Loucy (cell line): ENCODE measurements at regions not wholly inside any gene's neighbourhood (a gene's known extent, or its start where the extent isn't known, plus 50 kb on each side); places are given as distances from the start of the nearest gene placed in this dataset.

ENCODE experiments used
- H2AFZ ChIP-seq: fragments of 200-600 bp; sonication (generic); 2 replicates; pipeline ENCODE4 v1.6.0; 2016; ENCODE audit warnings: antibody characterized with exemption, mild to moderate bottlenecking, low read length, moderate library complexity
- H3F3A ChIP-seq: fragments of 200-600 bp; 2 replicates; pipeline ENCODE4 v1.6.0; 2016; ENCODE audit warnings: antibody characterized with exemption, low read depth, mild to moderate bottlenecking
- H3K27me3 ChIP-seq: fragments of 200-600 bp; sonication (generic); 2 replicates; pipeline ENCODE4 v1.6.1; 2014; ENCODE audit warnings: low read length, mild to moderate bottlenecking; ENCODE audit not compliant: insufficient read depth, poor library complexity, severe bottlenecking
- H3K36me3 ChIP-seq: fragments of 200-600 bp; sonication (generic); 2 replicates; pipeline ENCODE4 v1.6.1; 2016; ENCODE audit warnings: low read length; ENCODE audit not compliant: insufficient read depth
- H3K4me1 ChIP-seq: fragments of 200-600 bp; sonication (generic); 2 replicates; pipeline ENCODE4 v1.5.1; 2014; ENCODE audit warnings: low read length, mild to moderate bottlenecking; ENCODE audit not compliant: insufficient read depth, poor library complexity, severe bottlenecking
- H3K4me2 ChIP-seq: fragments of 200-600 bp; sonication (generic); 2 replicates; pipeline ENCODE4 v1.6.0; 2014; ENCODE audit warnings: antibody characterized with exemption, low read length, low read depth, mild to moderate bottlenecking; ENCODE audit not compliant: poor library complexity, severe bottlenecking
- H3K4me3 ChIP-seq: fragments of 200-600 bp; sonication (generic); 2 replicates; pipeline ENCODE4 v1.5.1; 2014; ENCODE audit warnings: low read length, mild to moderate bottlenecking, mixed read lengths; ENCODE audit not compliant: poor library complexity, severe bottlenecking
- H3K79me2 ChIP-seq: fragments of 200-600 bp; sonication (generic); 2 replicates; pipeline ENCODE4 v1.6.1; 2014; ENCODE audit warnings: low read length; ENCODE audit not compliant: insufficient read depth
- H3K9ac ChIP-seq: fragments of 200-600 bp; sonication (generic); 2 replicates; pipeline ENCODE4 v1.6.0; 2014; ENCODE audit warnings: mild to moderate bottlenecking, low read depth, low read length, moderate library complexity; ENCODE audit not compliant: poor library complexity, severe bottlenecking
- H3K9me2 ChIP-seq: fragments of 200-600 bp; sonication (generic); replicated peaks from 2 replicates; pipeline ENCODE4 v1.6.1; 2016; ENCODE audit warnings: low read depth, low read length, mixed read lengths
- H3K9me3 ChIP-seq: fragments of 200-600 bp; sonication (generic); 2 replicates; pipeline ENCODE4 v1.6.1; 2014; ENCODE audit warnings: mild to moderate bottlenecking, antibody characterized with exemption, low read length, low read depth; ENCODE audit not compliant: insufficient read depth
- H4K20me1 ChIP-seq: fragments of 200-600 bp; sonication (generic); 2 replicates; pipeline ENCODE4 v1.6.0; 2014; ENCODE audit warnings: antibody characterized with exemption, low read length, mild to moderate bottlenecking; ENCODE audit not compliant: insufficient read depth, poor library complexity, severe bottlenecking
- EZH2phosphoT487 ChIP-seq: fragments of 200-600 bp; IDR thresholded peaks from 2 replicates; pipeline ENCODE4 v1.6.1; 2018; ENCODE audit warnings: antibody characterized with exemption, mild to moderate bottlenecking, moderate library complexity, borderline replicate concordance
- TF ChIP-seq, protein P1 (sequence below): fragments of 200-600 bp; sonication (generic); conservative IDR thresholded peaks from 2 replicates; pipeline ENCODE4 v1.5.1; 2014; ENCODE audit warnings: mild to moderate bottlenecking, antibody characterized with exemption, low read length

DNA sequence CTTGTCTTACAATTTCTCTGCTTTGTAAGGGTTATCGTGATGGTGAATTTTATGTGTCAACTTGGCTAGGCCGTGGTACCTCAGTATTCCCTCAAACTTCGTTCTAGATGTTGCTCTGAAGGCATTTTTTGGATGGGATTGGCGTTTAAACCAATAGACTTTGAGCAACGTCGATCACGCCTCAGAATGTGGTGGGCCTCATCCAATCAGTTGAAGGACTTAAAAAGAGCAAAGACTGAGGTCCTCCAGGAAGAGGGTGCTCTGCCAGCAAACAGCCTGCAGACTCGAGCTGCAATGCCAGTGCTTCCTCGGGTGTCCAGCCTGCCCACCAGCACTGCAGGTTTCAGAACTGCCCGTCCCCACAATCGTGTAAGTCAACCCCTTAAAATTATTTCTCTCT, 145.8 kb upstream of the SALL3 start:
- Histone ChIP-seq H3K9ac (no peak overlapping the region), H3K9me3 (no peaks in the 10 kb centered on the region; the same call in 1 of the 2 replicates), H3K27me3 (no peaks in the 10 kb centered on the region), H3K4me1 (no peaks in the 10 kb centered on the region), H3K4me2 (no peak overlapping the region), H2AFZ (no peak overlapping the region), H3K4me3 (no peak overlapping the region), H3K36me3 (no peaks in the 10 kb centered on the region), H3K9me2 (no peaks in the 10 kb centered on the region), H3F3A (no peaks in the 10 kb centered on the region), H3K79me2 (no peaks in the 10 kb centered on the region), H4K20me1 (no peaks in the 10 kb centered on the region)
- TF ChIP-seq, protein P1, sequence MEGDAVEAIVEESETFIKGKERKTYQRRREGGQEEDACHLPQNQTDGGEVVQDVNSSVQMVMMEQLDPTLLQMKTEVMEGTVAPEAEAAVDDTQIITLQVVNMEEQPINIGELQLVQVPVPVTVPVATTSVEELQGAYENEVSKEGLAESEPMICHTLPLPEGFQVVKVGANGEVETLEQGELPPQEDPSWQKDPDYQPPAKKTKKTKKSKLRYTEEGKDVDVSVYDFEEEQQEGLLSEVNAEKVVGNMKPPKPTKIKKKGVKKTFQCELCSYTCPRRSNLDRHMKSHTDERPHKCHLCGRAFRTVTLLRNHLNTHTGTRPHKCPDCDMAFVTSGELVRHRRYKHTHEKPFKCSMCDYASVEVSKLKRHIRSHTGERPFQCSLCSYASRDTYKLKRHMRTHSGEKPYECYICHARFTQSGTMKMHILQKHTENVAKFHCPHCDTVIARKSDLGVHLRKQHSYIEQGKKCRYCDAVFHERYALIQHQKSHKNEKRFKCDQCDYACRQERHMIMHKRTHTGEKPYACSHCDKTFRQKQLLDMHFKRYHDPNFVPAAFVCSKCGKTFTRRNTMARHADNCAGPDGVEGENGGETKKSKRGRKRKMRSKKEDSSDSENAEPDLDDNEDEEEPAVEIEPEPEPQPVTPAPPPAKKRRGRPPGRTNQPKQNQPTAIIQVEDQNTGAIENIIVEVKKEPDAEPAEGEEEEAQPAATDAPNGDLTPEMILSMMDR = no peak
- no peak for TF ChIP-seq EZH2phosphoT487

DNA sequence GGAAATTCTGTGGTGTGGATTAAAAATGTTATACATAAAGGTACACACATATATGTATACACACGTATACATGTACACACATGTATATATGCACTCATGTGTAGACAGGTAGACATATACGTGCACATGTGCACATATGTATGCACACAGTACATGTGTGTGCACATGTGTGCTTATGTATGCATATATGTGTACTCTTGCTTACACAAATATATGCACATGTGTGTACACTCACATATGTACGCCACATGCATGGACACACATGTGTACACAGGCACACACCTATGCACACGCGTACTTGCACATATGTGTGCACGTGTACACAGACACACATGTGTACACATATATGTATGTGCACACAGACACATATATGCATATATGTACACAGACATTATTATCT, 142.8 kb upstream of the SALL3 start:
- Histone ChIP-seq H3K9me3 (no peaks in the 10 kb centered on the region; the same call in 1 of the 2 replicates), H3K9ac (no peak overlapping the region), H3K27me3 (no peaks in the 10 kb centered on the region), H3F3A (no peaks in the 10 kb centered on the region), H4K20me1 (no peaks in the 10 kb centered on the region), H3K4me1 (no peaks in the 10 kb centered on the region), H3K4me3 (no peak overlapping the region), H3K79me2 (no peaks in the 10 kb centered on the region), H3K36me3 (no peaks in the 10 kb centered on the region), H3K9me2 (no peaks in the 10 kb centered on the region), H3K4me2 (no peak overlapping the region), H2AFZ (no peak overlapping the region)
- TF ChIP-seq, protein P1 = no peak
- TF ChIP-seq EZH2phosphoT487 = no peak

DNA sequence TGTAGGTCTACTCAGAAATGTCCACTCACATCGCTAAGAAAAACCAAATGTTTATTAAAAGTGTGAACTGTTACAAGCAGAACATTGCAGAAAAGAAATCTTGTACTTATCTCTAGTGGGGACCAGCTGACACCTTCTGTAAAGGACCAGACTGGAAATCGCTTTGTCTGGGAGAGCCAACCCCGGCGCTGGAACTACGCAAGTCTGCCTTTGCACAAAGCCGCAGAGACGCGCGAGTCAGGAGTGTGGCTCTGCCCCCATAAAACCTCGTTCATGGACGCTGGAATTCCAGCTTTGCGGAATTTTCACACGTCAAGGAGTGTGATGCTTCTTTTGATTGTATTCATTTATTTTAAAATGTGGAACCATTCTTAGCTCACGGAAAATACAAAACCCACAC, 141.9 kb upstream of the SALL3 start:
- H3K4me3 ChIP-seq = no peak overlapping the region
- no peak overlapping the region for H3K9ac ChIP-seq
- no peaks in the 10 kb centered on the region; the same call in 1 of the 2 replicates for H3K9me3 ChIP-seq
- no peaks in the 10 kb centered on the region for H3K4me1 ChIP-seq
- no peaks in the 10 kb centered on the region for H3K79me2 ChIP-seq
- H3K36me3 ChIP-seq = no peaks in the 10 kb centered on the region
- no peaks in the 10 kb centered on the region for H4K20me1 ChIP-seq
- H3K9me2 ChIP-seq = no peaks in the 10 kb centered on the region
- TF ChIP-seq, protein P1 = no peak
- TF ChIP-seq EZH2phosphoT487 = no peak
- no peak overlapping the region for H2AFZ ChIP-seq
- no peak overlapping the region for H3K4me2 ChIP-seq
- H3K27me3 ChIP-seq = no peaks in the 10 kb centered on the region
- no peaks in the 10 kb centered on the region for H3F3A ChIP-seq
